ENCODE measurements at regions not wholly inside any gene's neighbourhood (a gene's known extent, or its start where the extent isn't known, plus 50 kb on each side); places are given as distances from the start of the nearest gene placed in this dataset.

DNA sequence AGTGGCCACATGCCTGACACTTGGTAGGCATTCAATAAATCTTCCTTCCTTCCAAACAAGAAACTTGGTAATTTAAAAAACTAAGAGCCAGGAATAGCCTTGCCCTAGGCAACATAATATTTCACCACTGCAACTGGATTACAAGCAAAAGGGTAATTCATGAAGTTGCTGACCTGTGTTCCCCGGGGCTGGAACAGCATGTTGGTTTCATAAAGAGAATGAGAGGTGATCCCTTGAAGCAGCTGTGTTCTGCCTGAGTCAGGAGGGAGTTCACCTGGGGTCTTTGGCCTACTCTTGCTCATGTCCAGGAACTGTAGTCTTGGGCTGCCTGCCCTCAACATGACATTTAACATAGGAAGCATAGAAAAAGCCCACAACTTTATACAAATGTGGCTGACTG lies 329.0 kb upstream of the DAB1 start:
- DNase-seq (ENCODE audit: low spot score), result no peak
- intact Hi-C loops (cut with DNase I), result no loop called here

DNA sequence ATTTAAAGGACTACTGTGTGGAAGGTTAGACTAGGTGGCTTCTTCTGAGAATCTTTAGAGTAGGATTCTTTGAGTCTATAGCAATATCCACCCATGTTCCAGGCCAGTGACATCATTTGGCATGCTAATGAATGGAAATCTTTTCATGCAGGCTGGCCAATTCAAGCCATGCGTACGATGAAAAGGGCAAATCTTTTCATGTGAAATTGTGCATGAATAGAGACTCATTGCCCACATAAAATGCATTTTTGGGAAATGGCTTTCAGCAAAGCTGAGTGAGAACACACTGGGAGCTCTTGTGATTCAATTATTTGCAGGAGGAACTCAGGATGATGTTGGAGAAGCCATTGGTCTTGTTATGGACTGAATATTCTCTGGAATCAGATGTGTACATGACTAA lies 324.9 kb upstream of the DAB1 start:
- DNase-seq (ENCODE audit: low spot score), result no peak
- intact Hi-C loops (cut with DNase I), result no loop called here

- intact Hi-C loops (cut with DNase I), result no loop called here
- DNase-seq (ENCODE audit: low spot score), result no peak
These were observed 324.0 kb upstream of the DAB1 start for GRCh38 chr1:57747818-57748217.

DNA sequence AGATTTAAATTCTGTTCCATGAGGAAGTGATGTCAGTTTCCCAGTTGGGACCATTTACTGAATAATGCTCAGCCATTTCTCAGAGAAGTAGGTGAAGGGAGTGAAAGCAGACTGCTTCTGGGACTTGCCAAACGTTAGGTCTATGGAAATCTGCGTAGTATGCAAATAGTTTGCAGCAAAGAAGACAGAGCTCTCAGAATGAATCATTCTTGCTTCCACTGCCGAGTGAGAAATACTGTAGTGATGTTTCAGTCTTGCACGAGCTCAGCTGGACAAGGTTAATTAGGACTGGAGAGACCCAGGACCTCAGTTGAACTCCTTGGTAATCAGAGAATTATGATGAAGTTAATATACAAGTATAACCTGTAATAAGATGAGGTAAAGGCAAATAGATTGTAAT lies 317.7 kb upstream of the DAB1 start:
- intact Hi-C loops (cut with DNase I), result no loop called here
- DNase-seq (ENCODE audit: low spot score), result no peak

- no peak for DNase-seq (ENCODE audit: low spot score)
- intact Hi-C loops (cut with DNase I), result no loop called here
These were observed 313.1 kb upstream of the DAB1 start for GRCh38 chr1:57736940-57737339.

GRCh38 chr1:57729181-57729580 lies 305.3 kb upstream of the DAB1 start:
- intact Hi-C loops (cut with DNase I), result no loop called here
- no peak for DNase-seq (ENCODE audit: low spot score)

DNA sequence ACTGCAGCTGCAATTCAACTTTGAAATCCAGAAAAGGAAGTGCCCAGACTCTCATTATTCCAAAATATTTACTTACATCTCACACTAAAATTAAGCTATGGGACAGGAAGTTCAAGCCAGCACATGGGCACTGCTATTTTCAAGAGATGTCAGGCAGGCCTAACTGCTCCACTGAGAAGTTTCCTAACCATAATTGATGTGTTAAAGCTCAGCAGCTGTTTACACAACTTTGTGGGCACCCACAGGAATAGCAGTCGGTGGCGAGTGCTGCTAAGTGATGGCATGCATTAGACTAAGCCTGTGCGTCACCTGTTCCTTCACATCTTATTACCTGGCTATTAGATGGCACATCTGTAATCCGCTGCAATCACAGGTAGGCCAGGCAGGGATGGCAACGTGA lies 303.3 kb upstream of the DAB1 start:
- intact Hi-C loops (cut with DNase I), result no loop called here
- DNase-seq (ENCODE audit: low spot score), result no peak

GRCh38 chr1:57725318-57725717 lies 301.5 kb upstream of the DAB1 start:
- DNase-seq (ENCODE audit: low spot score), result no peak
- intact Hi-C loops (cut with DNase I), result no loop called here

DNA sequence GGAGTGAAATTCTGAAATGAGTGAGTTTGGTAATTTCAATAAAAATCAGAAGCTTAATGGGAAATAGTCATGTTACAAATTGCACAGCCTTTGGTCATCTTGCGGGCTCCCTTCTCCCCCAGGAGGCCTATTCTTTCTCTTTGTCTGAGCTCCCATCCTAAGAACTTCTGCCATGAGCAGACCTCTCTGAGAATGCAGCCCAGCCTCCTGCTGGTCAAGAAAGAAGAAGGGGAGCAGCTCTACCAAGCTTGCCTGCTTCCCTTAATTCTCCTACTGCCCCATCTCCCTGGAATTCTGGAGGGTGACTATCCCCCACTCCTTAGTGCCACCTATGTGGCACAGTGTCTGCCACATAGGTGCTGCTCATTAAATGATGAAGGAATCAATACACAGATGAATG lies 300.7 kb upstream of the DAB1 start:
- intact Hi-C loops (cut with DNase I), result no loop called here
- no peak for DNase-seq (ENCODE audit: low spot score)

GRCh38 chr1:57722285-57722978 lies 298.6 kb upstream of the DAB1 start:
- intact Hi-C loops (cut with DNase I), result no loop called here
- DNase-seq (ENCODE audit: low spot score), result no peak

- DNase-seq (ENCODE audit: low spot score), result no peak
- intact Hi-C loops (cut with DNase I), result no loop called here
These were observed 297.1 kb upstream of the DAB1 start for GRCh38 chr1:57721001-57721400.

DNA sequence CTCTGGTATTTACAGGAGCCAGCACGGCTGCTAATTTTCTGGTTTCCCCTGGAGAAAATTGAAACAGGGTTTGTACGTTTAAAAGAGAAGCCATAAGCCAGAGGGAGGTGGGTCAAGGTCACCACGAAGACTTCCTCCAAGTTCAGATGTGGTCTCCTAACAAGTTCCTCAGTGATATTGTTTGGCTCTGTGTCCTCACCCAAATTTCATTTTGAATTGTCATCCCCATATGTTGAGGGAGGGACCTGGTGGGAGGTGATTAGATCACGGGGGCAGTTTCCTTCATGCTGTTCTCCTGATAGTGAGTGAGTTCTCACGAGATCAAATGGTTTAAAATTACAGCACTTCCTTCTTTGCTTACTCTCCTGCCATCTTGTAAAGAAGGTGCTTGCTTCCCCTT lies 295.4 kb upstream of the DAB1 start:
- intact Hi-C loops (cut with DNase I), result no loop called here
- no peak for DNase-seq (ENCODE audit: low spot score)

DNA sequence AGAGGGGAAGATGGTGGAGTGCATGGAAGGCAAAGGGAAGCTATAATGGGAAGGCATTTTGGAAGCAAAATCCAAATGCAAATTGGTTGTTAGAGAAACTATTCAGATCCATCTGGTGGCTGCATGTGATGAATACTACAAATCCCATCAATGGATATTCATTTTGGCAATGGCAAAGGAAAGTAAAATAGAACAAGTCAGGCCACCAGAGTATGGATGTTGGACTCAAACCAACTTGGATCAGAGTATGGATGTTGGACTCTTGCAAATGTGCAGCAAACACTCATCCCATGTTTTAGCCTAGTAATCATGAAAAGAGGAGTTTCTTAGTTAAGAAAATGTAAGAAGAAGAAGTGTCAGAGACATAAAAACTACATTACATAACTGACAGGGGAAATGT lies 289.6 kb upstream of the DAB1 start:
- DNase-seq (ENCODE audit: low spot score), result no peak
- intact Hi-C loops (cut with DNase I), result no loop called here

- DNase-seq (ENCODE audit: low spot score), result no peak
- intact Hi-C loops (cut with DNase I), result no loop called here
These were observed 289.0 kb upstream of the DAB1 start for GRCh38 chr1:57712846-57713245.

- intact Hi-C loops (cut with DNase I), result no loop called here
- no peak for DNase-seq (ENCODE audit: low spot score)
These were observed 287.5 kb upstream of the DAB1 start for GRCh38 chr1:57711326-57711725.

- intact Hi-C loops (cut with DNase I), result no loop called here
- DNase-seq (ENCODE audit: low spot score), result no peak
These were observed 283.8 kb upstream of the DAB1 start for GRCh38 chr1:57707631-57708030.

DNA sequence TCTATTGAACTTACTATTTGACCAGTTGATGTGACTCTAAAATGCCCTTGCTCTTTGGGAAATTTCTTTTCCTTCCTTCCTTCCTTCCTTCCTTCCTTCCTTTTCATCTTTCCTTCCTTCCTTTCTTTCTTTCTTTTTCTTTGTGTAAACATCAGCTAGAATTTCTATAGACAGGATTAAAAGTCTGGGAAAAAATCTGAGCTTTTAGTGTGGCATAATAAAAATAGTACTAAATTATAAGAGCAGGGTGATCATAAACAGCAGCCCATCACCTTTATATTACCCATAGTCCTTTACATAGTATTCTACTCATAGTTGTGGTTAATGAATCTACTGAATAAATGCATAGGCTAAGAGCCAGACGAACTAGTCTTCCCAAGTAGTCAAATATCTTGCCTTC lies 281.0 kb upstream of the DAB1 start:
- intact Hi-C loops (cut with DNase I), result no loop called here

GRCh38 chr1:57704231-57704630 lies 280.4 kb upstream of the DAB1 start:
- intact Hi-C loops (cut with DNase I), result no loop called here
- DNase-seq (ENCODE audit: low spot score), result no peak

More for the DNA sequence above, 281.0 kb upstream of the DAB1 start:
- DNase-seq (ENCODE audit: low spot score), result no peak

GRCh38 chr1:57696904-57697303 lies 273.0 kb upstream of the DAB1 start:
- DNase-seq (ENCODE audit: low spot score), result no peak
- intact Hi-C loops (cut with DNase I), result no loop called here

GRCh38 chr1:57696043-57696442 lies 272.2 kb upstream of the DAB1 start:
- no peak for DNase-seq (ENCODE audit: low spot score)
- intact Hi-C loops (cut with DNase I), result no loop called here

GRCh38 chr1:57686306-57686705 lies 262.4 kb upstream of the DAB1 start:
- intact Hi-C loops (cut with DNase I), result no loop called here
- DNase-seq (ENCODE audit: low spot score), result no peak
